ENCODE measurements at regions not wholly inside any gene's neighbourhood (a gene's known extent, or its start where the extent isn't known, plus 50 kb on each side); places are given as distances from the start of the nearest gene placed in this dataset.
A peak's percentile ranks its signal among the peaks of the same experiment; 100 is the strongest.

GRCh38 chr12:39062266-39062996 lies 157.0 kb upstream of the CPNE8 start:
- TF ChIP-seq SIN3A (conservative IDR thresholded peaks at IDR 0.05 in 1 of 2, IDR thresholded peaks at IDR 0.05 in 1 of 2; ENCODE audit: low read depth in 1 of 2, low read length in 2 of 2) (no peak), FOSL1 (IDR thresholded peaks at IDR 0.05; ENCODE audit: insufficient read depth, low read depth, low read length) (no peak), JUND (IDR thresholded peaks at IDR 0.05; ENCODE audit: low read length) (no peak), TEAD4 (IDR thresholded peaks at IDR 0.05; ENCODE audit: low read depth, low read length) (no peak), RNF2 (IDR thresholded peaks at IDR 0.05; ENCODE audit: borderline replicate concordance, low read depth, low read length, missing control alignments, poor library complexity, severe bottlenecking) (no peak), TBP (IDR thresholded peaks at IDR 0.05; ENCODE audit: low read depth, low read length) (no peak), KDM4A (IDR thresholded peaks at IDR 0.05; ENCODE audit: low read depth, low read length, severe bottlenecking) (no peak)

More at GRCh38 chr12:39062266-39062996, 157.0 kb upstream of the CPNE8 start:
- H2AK5ac ChIP-seq (ENCODE audit: low read depth, low read length): no peak overlapping the region
- H2AFZ ChIP-seq (ENCODE audit: low read length): no peak overlapping the region
- no peaks in the 10 kb centered on the region for H3K36me3 ChIP-seq (ENCODE audit: control insufficient read depth in 2 of 4, insufficient read depth in 4 of 4, low read length in 3 of 4)
- CTCF ChIA-PET (ENCODE audit: partially characterized antibody): interaction anchor here (1.4 to 1.5 kb wide), 3 partner anchors 40 to 141 kb away, joined by 3 to 7 read pairs (median 3); no protein-coding TSS in a partner anchor
- no peak overlapping the region for H3K18ac ChIP-seq (ENCODE audit: extremely low read depth, low read length)
- H3K23me2 ChIP-seq (ENCODE audit: low read depth, low read length): no peaks in the 10 kb centered on the region
- no peaks in the 10 kb centered on the region for H4K20me1 ChIP-seq (replicated peaks in 1 of 2; ENCODE audit: control insufficient read depth in 1 of 2, insufficient read depth in 2 of 2, low read length in 2 of 2)
- no peak overlapping the region for H3K9ac ChIP-seq (replicated peaks in 1 of 4; ENCODE audit: extremely low read depth in 1 of 4, low read depth in 3 of 4, low read length in 3 of 4)
- H2BK15ac ChIP-seq (ENCODE audit: low read length): no peak overlapping the region
- H3K27me3 ChIP-seq (replicated peaks in 1 of 4; ENCODE audit: control insufficient read depth in 3 of 4, extremely low read depth in 1 of 4, insufficient read depth in 3 of 4, low read length in 3 of 4): no peaks in the 10 kb centered on the region
- no peak overlapping the region for H3K4ac ChIP-seq (replicated peaks; ENCODE audit: insufficient read length, low read depth, low read length)
- no peak overlapping the region for H2BK120ac ChIP-seq (replicated peaks; ENCODE audit: low read depth, low read length)
- WGBS, 2 experiments (ENCODE audit: extremely low coverage in 1 of 2, insufficient coverage in 1 of 2, insufficient read length in 1 of 2, insufficient replicate concordance in 2 of 2, low coverage in 1 of 2, low lambda C conversion rate in 2 of 2, missing lambda C conversion rate in 1 of 2): 77% methylated on average over 3 of the region's 3 CpGs; no CpG with 5 or more reads in 1 of the 2 experiments
- no peak overlapping the region for H4K91ac ChIP-seq (replicated peaks; ENCODE audit: insufficient read length, low read length)
- H3K9me3 ChIP-seq (ENCODE audit: insufficient read depth in 2 of 2, low read depth in 1 of 2, low read length in 1 of 2): no peaks in the 10 kb centered on the region
- no peak overlapping the region for H3K23ac ChIP-seq (ENCODE audit: insufficient read length)
- H3K4me3 ChIP-seq (ENCODE audit: extremely low read depth in 1 of 4, insufficient read depth in 2 of 4, low read depth in 3 of 4, low read length in 4 of 4): no peak overlapping the region
- POLR2A ChIA-PET (ENCODE audit: partially characterized antibody): no interaction called here
- DNase-seq (ENCODE audit: low read depth in 1 of 2, low spot score in 2 of 2) (no peak), FAIRE-seq (no peak)
- no peaks in the 10 kb centered on the region for H3K79me1 ChIP-seq (ENCODE audit: low read depth, low read length)
- no peak overlapping the region for H4K5ac ChIP-seq (ENCODE audit: insufficient read length, low read depth, low read length)
- H3K4me2 ChIP-seq (ENCODE audit: insufficient read depth in 1 of 2, low read depth in 2 of 2, low read length in 2 of 2): no peak overlapping the region
- no peak overlapping the region for H2BK5ac ChIP-seq (ENCODE audit: low read depth, low read length)
- no peaks in the 10 kb centered on the region for H3K4me1 ChIP-seq (replicated peaks in 1 of 4; ENCODE audit: control insufficient read depth in 3 of 4, insufficient read depth in 4 of 4, low read length in 3 of 4)
- H4K8ac ChIP-seq (ENCODE audit: extremely low read depth, insufficient read depth, low read length): no peak overlapping the region
- H3K79me2 ChIP-seq (ENCODE audit: control insufficient read depth in 1 of 2, insufficient read depth in 2 of 2, low read length in 2 of 2): no peaks in the 10 kb centered on the region
- no peak overlapping the region for H2BK20ac ChIP-seq (ENCODE audit: low read length)
- no peak overlapping the region for H3K27ac ChIP-seq (ENCODE audit: low read depth, low read length)
- H3K14ac ChIP-seq (ENCODE audit: insufficient read length): no peak overlapping the region
- 0 out of 2 replicates have a peak overlapping the region, but pooled peaks have one; percentile 13 for H2BK12ac ChIP-seq (ENCODE audit: low read depth, low read length)
- H3K56ac ChIP-seq (replicated peaks; ENCODE audit: insufficient read length, low read depth, low read length): no peak overlapping the region
